GM23338 (cell line): ENCODE measurements at regions not wholly inside any gene's neighbourhood (a gene's known extent, or its start where the extent isn't known, plus 50 kb on each side); places are given as distances from the start of the nearest gene placed in this dataset.

ENCODE experiments used
- ATAC-seq: fragments of 200-7000 bp; cut with Tn5 transposase; 3 replicates; pipeline ENCODE4 v1.9.1; 2020
- DNase-seq: peaks from one replicate; pipeline ENCODE4 v3.0.0-alpha.2; 2015; ENCODE audit warnings: low spot score
- H2AFZ ChIP-seq: fragments of 200-600 bp; sonication (generic); 2 replicates; pipeline ENCODE4 v1.8.0; 2016; ENCODE audit warnings: antibody characterized with exemption, mild to moderate bottlenecking, moderate library complexity
- H3F3A ChIP-seq: fragments of 200-600 bp; sonication (generic); replicated peaks from 2 replicates; pipeline ENCODE4 v1.8.0; 2017; ENCODE audit warnings: antibody characterized with exemption, mixed run types, low read depth
- H3K27ac ChIP-seq: fragments of 200-600 bp; sonication (generic); 2 replicates; pipeline ENCODE4 v1.6.1; 2016; ENCODE audit warnings: low read depth
- H3K27me3 ChIP-seq: fragments of 200-600 bp; sonication (generic); 2 replicates; pipeline ENCODE4 v1.8.0; 2016; ENCODE audit warnings: mild to moderate bottlenecking, mixed run types, moderate library complexity; ENCODE audit not compliant: insufficient read depth
- H3K36me3 ChIP-seq: fragments of 200-600 bp; sonication (generic); 2 replicates; pipeline ENCODE4 v1.8.0; 2016; ENCODE audit warnings: mild to moderate bottlenecking; ENCODE audit not compliant: insufficient read depth
- H3K4me1 ChIP-seq: fragments of 200-600 bp; sonication (generic); 2 replicates; pipeline ENCODE4 v1.8.0; 2016; ENCODE audit warnings: mild to moderate bottlenecking, moderate library complexity; ENCODE audit not compliant: insufficient read depth
- H3K4me2 ChIP-seq: fragments of 200-600 bp; sonication (generic); 2 replicates; pipeline ENCODE4 v1.7.1; 2017; ENCODE audit warnings: mixed run types
- H3K4me3 ChIP-seq: fragments of 200-600 bp; sonication (generic); 2 replicates; pipeline ENCODE4 v1.6.1; 2016; ENCODE audit warnings: mixed run types
- H3K79me2 ChIP-seq: fragments of 200-600 bp; sonication (generic); replicated peaks from 2 replicates; pipeline ENCODE4 v1.8.0; 2017; ENCODE audit warnings: mild to moderate bottlenecking; ENCODE audit not compliant: insufficient read depth
- H3K9me2 ChIP-seq: fragments of 200-600 bp; sonication (generic); 2 replicates; pipeline ENCODE4 v1.8.0; 2017; ENCODE audit not compliant: insufficient read depth
- H4K20me1 ChIP-seq: fragments of 200-600 bp; sonication (generic); replicated peaks from 2 replicates; pipeline ENCODE4 v1.8.0; 2017; ENCODE audit warnings: mild to moderate bottlenecking; ENCODE audit not compliant: insufficient read depth
- H3K27ac Mint-ChIP-seq: 2 replicates; pipeline ENCODE4 v1.8.0; 2020; ENCODE audit warnings: inconsistent platforms, mild to moderate bottlenecking, moderate library complexity, mixed read lengths
- H3K27me3 Mint-ChIP-seq: 3 replicates; pipeline ENCODE4 v1.8.0; 2022; ENCODE audit warnings: low read depth, mild to moderate bottlenecking, moderate library complexity, mixed read lengths, inconsistent platforms; ENCODE audit not compliant: insufficient read depth, poor library complexity
- H3K36me3 Mint-ChIP-seq: 3 replicates; pipeline ENCODE4 v1.8.0; 2021; ENCODE audit warnings: low read depth, mild to moderate bottlenecking, inconsistent platforms, moderate library complexity, mixed read lengths
- H3K4me1 Mint-ChIP-seq: 3 replicates; pipeline ENCODE4 v1.8.0; 2020; ENCODE audit warnings: mild to moderate bottlenecking, inconsistent platforms, mixed read lengths
- H3K4me3 Mint-ChIP-seq: 3 replicates; pipeline ENCODE4 v1.8.0; 2021; ENCODE audit warnings: moderate library complexity, mild to moderate bottlenecking, inconsistent platforms, mixed read lengths
- H3K9me3 Mint-ChIP-seq: 3 replicates; pipeline ENCODE4 v1.8.0; 2020; ENCODE audit warnings: moderate library complexity, mild to moderate bottlenecking, inconsistent platforms, mixed read lengths
- CREB1 ChIP-seq: fragments of 250-450 bp; sonication (Bioruptor Pico); IDR thresholded peaks from 2 replicates; pipeline ENCODE4 v1.5.0; 2020; ENCODE audit warnings: low read depth, mild to moderate bottlenecking, moderate library complexity
- EZH2 ChIP-seq: fragments of 200-600 bp; sonication (generic); IDR thresholded peaks from one replicate; pipeline ENCODE4 v1.8.0; 2017; ENCODE audit warnings: antibody characterized with exemption, mild to moderate bottlenecking, low read depth; ENCODE audit not compliant: unreplicated experiment
- EZH2phosphoT487 ChIP-seq: fragments of 200-600 bp; sonication (generic); IDR thresholded peaks from one replicate; pipeline ENCODE4 v1.8.1; 2018; ENCODE audit warnings: antibody characterized with exemption; ENCODE audit not compliant: unreplicated experiment
- JUNB ChIP-seq: IDR thresholded peaks from one replicate; pipeline ENCODE4 v1.6.1; 2016; ENCODE audit warnings: antibody characterized with exemption; ENCODE audit not compliant: unreplicated experiment
- NANOG ChIP-seq: IDR thresholded peaks from 2 replicates; pipeline ENCODE4 v1.6.1; 2016; ENCODE audit warnings: antibody characterized with exemption, borderline replicate concordance
- POLR2AphosphoS5 ChIP-seq: IDR thresholded peaks from 2 replicates; pipeline ENCODE4 v1.6.1; 2016; ENCODE audit warnings: antibody characterized with exemption, low read depth
- REST ChIP-seq: IDR thresholded peaks from one replicate; pipeline ENCODE4 v1.6.1; 2018; ENCODE audit warnings: antibody characterized with exemption; ENCODE audit not compliant: unreplicated experiment
- STAT1 ChIP-seq: IDR thresholded peaks from one replicate; pipeline ENCODE4 v1.6.1; 2016; ENCODE audit warnings: antibody characterized with exemption; ENCODE audit not compliant: unreplicated experiment
- ZNF114 ChIP-seq: fragments of 250-450 bp; sonication (Bioruptor Pico); IDR thresholded peaks from 2 replicates; pipeline ENCODE4 v1.5.0; 2020; ENCODE audit warnings: mild to moderate bottlenecking, moderate library complexity
- ZNF331 ChIP-seq: fragments of 250-450 bp; sonication (Bioruptor Pico); IDR thresholded peaks from 2 replicates; pipeline ENCODE4 v1.5.0; 2020; ENCODE audit warnings: low read depth, mild to moderate bottlenecking, moderate library complexity
- TF ChIP-seq, protein P1 (sequence below): fragments of 250-450 bp; sonication (Bioruptor Pico); IDR thresholded peaks from 2 replicates; pipeline ENCODE4 v1.5.0; 2020; ENCODE audit warnings: mild to moderate bottlenecking, moderate library complexity
- TF ChIP-seq, protein P2 (sequence below), 2 experiments: fragments of 200-600 bp in 1 of 2; sonication (generic) in 1 of 2; conservative IDR thresholded peaks; 2 replicates each; pipeline versions ENCODE4 v1.5.1 to v1.6.1; 2016 to 2017; ENCODE audit warnings: antibody characterized with exemption in 2 of 2, low read depth in 2 of 2, mild to moderate bottlenecking in 2 of 2, moderate library complexity in 1 of 2
- TF ChIP-seq, protein P3 (sequence below): IDR thresholded peaks from 2 replicates; pipeline ENCODE4 v1.6.1; 2016; ENCODE audit warnings: antibody characterized with exemption

DNA sequence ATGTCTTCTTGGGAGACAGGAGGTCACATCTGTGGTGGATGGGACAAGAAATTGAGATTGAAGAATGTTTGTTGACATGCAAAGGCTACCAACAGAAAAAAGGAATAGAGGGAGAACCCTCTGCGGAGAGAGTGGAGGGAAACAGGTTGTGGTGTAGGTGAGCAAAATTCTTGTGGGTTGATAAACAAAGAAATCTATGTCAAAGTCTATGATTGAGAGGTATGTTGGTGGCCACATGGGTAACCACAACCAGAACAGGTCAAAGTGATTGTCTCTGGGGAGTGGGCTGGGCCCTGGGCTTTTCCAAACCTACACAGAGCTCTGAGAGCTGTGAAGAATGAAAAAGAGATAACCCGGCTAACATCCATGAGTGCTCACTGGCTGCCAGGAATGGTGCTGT, 62.8 kb upstream of the NCK2 start:
- ATAC-seq (no peak), DNase-seq (no peak)
- Mint-ChIP-seq H3K9me3 (no peaks in the 10 kb centered on the region), H3K4me1 (no peaks in the 10 kb centered on the region), H3K36me3 (no peaks in the 10 kb centered on the region), H3K4me3 (no peak overlapping the region), H3K27me3 (no peaks in the 10 kb centered on the region), H3K27ac (no peak overlapping the region)
- Histone ChIP-seq H3K9me2 (no peaks in the 10 kb centered on the region), H3K36me3 (no peaks in the 10 kb centered on the region), H2AFZ (no peak overlapping the region), H3K4me1 (no peaks in the 10 kb centered on the region), H3K27me3 (no peaks in the 10 kb centered on the region), H3K4me2 (no peak overlapping the region), H3K4me3 (no peak overlapping the region), H3K27ac (no peak overlapping the region), H4K20me1 (no peaks in the 10 kb centered on the region), H3K79me2 (no peaks in the 10 kb centered on the region), H3F3A (no peaks in the 10 kb centered on the region)
- TF ChIP-seq EZH2 (no peak), CREB1 (CRISPR knock-in tag) (no peak), NANOG (no peak), STAT1 (no peak), EZH2phosphoT487 (no peak), REST (no peak), POLR2AphosphoS5 (no peak), ZNF114 (no peak), JUNB (no peak), ZNF331 (CRISPR knock-in tag) (no peak)
- TF ChIP-seq, protein P1, sequence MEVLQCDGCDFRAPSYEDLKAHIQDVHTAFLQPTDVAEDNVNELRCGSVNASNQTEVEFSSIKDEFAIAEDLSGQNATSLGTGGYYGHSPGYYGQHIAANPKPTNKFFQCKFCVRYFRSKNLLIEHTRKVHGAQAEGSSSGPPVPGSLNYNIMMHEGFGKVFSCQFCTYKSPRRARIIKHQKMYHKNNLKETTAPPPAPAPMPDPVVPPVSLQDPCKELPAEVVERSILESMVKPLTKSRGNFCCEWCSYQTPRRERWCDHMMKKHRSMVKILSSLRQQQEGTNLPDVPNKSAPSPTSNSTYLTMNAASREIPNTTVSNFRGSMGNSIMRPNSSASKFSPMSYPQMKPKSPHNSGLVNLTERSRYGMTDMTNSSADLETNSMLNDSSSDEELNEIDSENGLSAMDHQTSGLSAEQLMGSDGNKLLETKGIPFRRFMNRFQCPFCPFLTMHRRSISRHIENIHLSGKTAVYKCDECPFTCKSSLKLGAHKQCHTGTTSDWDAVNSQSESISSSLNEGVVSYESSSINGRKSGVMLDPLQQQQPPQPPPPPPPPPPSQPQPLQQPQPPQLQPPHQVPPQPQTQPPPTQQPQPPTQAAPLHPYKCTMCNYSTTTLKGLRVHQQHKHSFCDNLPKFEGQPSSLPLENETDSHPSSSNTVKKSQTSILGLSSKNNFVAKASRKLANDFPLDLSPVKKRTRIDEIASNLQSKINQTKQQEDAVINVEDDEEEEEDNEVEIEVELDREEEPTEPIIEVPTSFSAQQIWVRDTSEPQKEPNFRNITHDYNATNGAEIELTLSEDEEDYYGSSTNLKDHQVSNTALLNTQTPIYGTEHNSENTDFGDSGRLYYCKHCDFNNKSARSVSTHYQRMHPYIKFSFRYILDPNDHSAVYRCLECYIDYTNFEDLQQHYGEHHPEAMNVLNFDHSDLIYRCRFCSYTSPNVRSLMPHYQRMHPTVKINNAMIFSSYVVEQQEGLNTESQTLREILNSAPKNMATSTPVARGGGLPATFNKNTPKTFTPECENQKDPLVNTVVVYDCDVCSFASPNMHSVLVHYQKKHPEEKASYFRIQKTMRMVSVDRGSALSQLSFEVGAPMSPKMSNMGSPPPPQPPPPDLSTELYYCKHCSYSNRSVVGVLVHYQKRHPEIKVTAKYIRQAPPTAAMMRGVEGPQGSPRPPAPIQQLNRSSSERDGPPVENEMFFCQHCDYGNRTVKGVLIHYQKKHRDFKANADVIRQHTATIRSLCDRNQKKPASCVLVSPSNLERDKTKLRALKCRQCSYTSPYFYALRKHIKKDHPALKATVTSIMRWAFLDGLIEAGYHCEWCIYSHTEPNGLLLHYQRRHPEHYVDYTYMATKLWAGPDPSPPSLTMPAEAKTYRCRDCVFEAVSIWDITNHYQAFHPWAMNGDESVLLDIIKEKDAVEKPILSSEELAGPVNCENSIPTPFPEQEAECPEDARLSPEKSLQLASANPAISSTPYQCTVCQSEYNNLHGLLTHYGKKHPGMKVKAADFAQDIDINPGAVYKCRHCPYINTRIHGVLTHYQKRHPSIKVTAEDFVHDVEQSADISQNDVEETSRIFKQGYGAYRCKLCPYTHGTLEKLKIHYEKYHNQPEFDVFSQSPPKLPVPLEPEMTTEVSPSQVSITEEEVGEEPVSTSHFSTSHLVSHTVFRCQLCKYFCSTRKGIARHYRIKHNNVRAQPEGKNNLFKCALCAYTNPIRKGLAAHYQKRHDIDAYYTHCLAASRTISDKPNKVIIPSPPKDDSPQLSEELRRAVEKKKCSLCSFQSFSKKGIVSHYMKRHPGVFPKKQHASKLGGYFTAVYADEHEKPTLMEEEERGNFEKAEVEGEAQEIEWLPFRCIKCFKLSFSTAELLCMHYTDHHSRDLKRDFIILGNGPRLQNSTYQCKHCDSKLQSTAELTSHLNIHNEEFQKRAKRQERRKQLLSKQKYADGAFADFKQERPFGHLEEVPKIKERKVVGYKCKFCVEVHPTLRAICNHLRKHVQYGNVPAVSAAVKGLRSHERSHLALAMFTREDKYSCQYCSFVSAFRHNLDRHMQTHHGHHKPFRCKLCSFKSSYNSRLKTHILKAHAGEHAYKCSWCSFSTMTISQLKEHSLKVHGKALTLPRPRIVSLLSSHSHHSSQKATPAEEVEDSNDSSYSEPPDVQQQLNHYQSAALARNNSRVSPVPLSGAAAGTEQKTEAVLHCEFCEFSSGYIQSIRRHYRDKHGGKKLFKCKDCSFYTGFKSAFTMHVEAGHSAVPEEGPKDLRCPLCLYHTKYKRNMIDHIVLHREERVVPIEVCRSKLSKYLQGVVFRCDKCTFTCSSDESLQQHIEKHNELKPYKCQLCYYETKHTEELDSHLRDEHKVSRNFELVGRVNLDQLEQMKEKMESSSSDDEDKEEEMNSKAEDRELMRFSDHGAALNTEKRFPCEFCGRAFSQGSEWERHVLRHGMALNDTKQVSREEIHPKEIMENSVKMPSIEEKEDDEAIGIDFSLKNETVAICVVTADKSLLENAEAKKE (CRISPR knock-in tag), result no peak
- TF ChIP-seq, protein P2, sequence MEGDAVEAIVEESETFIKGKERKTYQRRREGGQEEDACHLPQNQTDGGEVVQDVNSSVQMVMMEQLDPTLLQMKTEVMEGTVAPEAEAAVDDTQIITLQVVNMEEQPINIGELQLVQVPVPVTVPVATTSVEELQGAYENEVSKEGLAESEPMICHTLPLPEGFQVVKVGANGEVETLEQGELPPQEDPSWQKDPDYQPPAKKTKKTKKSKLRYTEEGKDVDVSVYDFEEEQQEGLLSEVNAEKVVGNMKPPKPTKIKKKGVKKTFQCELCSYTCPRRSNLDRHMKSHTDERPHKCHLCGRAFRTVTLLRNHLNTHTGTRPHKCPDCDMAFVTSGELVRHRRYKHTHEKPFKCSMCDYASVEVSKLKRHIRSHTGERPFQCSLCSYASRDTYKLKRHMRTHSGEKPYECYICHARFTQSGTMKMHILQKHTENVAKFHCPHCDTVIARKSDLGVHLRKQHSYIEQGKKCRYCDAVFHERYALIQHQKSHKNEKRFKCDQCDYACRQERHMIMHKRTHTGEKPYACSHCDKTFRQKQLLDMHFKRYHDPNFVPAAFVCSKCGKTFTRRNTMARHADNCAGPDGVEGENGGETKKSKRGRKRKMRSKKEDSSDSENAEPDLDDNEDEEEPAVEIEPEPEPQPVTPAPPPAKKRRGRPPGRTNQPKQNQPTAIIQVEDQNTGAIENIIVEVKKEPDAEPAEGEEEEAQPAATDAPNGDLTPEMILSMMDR (conservative IDR thresholded peaks at IDR 0.05; ENCODE audit: low read depth in 2 of 2), result no peak
- TF ChIP-seq, protein P3, sequence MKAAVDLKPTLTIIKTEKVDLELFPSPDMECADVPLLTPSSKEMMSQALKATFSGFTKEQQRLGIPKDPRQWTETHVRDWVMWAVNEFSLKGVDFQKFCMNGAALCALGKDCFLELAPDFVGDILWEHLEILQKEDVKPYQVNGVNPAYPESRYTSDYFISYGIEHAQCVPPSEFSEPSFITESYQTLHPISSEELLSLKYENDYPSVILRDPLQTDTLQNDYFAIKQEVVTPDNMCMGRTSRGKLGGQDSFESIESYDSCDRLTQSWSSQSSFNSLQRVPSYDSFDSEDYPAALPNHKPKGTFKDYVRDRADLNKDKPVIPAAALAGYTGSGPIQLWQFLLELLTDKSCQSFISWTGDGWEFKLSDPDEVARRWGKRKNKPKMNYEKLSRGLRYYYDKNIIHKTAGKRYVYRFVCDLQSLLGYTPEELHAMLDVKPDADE, result no peak
